Activated T-helper 1 cell treated with anti-CD3 and anti-CD28 coated beads, Interleukin-2, amount 50 U/mL, for 16 hours (primary cell): ENCODE measurements at regions not wholly inside any gene's neighbourhood (a gene's known extent, or its start where the extent isn't known, plus 50 kb on each side); places are given as distances from the start of the nearest gene placed in this dataset.
A peak's percentile ranks its signal among the peaks of the same experiment; 100 is the strongest.

Source experiments
- DNase-seq, 2 donors: peaks; one replicate each; pipeline ENCODE4 v3.0.0-alpha.2; 2020; ENCODE audit warnings: low read depth in 1 of 2, low spot score in 1 of 2

GRCh38 chr2:176592216-176592615, 323.0 kb downstream of the MTX2 start:
- DNase-seq: no peak

- DNase-seq: no peak
These were observed 326.7 kb downstream of the MTX2 start for GRCh38 chr2:176595986-176596385.

DNA sequence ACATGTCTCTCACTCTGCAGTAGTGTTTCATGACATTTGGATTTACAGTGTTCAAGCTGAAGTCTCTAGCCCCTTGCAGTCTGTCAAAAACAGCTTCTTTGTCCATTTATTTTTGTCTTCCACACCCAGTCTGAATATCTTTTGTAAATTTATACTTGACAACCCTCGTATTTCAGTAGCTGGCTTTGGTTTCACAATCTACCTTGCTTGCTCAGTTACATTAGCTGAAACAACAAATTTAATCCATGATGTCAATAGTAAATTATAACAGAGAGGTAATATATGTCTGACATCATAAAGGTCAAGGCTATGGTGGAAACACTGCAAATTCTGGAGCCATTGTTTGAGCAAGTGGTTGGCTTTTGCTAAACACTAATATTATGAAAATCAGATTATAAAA, 328.7 kb downstream of the MTX2 start:
- no peak for DNase-seq

DNA sequence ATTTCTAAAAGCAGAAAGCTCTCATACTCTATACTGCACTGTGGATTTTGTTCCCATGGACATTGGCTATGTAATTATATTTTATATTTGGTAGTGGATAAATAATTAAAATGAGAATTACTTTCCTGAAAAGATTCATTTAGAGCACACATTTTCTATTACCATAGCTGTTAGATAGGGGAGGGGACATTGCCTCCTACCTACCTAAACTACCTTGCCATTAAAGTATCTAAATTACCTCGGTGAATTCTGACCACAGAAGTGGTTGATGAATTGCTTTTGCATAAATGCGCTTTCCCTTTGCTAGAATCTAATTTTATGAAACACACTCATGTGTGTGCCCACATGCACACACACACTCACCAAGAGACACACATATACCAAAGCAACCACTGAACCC, 329.1 kb downstream of the MTX2 start:
- no peak for DNase-seq

- DNase-seq: no peak
These were observed 330.7 kb downstream of the MTX2 start for GRCh38 chr2:176599796-176600485.

DNA sequence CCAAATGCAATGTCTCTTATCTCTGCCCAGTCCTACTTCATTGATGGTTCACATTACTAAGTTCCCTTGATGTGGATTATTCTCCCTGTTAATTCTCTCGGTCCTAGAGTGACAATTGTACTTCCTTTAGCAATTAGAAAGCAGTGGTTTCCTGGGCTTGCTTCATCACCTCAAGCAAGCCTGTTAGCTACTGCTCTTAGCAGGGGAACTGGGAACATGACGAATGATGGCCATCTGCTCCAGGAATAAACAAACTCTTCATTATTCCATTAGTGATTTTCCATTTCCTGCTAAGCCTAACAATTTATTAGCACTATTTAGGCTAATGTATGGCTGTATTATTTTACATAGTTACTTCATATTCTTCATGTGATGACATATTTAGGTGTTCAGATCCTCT, 331.8 kb downstream of the MTX2 start:
- no peak for DNase-seq

- DNase-seq: no peak
These were observed 342.8 kb downstream of the MTX2 start for GRCh38 chr2:176612036-176612435.

- DNase-seq: no peak
These were observed 343.5 kb downstream of the MTX2 start for GRCh38 chr2:176612736-176613135.

- no peak for DNase-seq
These were observed 344.2 kb downstream of the MTX2 start for GRCh38 chr2:176613323-176613987.

DNA sequence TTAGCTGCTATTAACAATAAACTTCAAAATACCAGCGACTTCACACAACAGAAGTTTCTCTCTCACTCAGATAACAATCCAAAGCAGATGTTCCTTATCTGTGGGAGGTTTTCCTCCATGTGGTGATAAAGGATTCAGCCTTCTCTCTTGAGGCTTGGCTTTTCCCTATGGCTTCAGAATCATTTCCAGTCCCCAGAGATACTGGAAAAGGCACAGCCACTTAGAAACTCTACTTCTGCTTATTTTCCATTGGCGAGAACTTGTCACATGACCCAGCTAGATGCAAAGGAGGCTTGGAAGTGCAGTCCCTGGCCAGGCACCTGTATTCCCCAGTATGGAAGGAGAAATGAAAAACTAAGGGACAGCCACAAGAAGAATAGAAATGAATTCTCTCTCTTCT, 344.8 kb downstream of the MTX2 start:
- no peak for DNase-seq

DNA sequence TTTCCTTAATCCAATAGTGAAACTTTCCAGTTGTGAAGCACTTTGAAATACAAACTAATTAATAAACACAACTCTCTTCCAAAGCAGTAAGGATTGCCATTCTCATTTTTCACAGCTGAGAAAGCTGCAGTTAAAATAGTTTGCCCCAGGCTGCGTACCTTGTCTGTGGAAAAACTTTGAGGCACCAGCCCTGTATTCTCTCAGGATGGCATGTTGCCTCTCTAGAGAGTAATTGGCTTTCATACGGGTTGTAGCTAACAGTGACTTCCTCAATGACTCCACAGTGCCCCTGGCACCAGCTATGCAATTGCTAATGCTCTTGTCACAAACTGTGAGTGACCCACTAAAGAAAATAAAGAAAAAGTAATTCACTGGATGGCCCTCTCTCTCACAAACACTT, 345.7 kb downstream of the MTX2 start:
- DNase-seq: no peak

DNA sequence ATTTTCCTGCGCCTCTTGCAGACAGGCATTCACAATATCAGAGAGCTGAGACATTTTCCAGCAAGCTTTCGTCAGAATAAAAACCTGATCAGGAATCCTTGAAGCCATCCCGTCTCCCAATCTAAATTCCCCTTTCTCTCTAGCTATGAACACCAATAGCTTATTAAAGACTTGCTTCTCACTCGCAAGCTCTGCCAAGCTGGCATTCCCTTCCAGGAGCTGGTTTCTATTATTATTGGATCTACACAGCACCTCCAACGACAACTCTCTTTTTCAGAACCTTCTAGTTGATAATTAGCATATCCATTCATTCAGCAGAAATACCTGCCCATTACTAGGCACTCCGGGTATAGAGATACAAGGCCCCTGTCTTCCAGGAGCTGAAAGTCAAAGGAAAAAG, 350.3 kb downstream of the MTX2 start:
- no peak for DNase-seq

DNA sequence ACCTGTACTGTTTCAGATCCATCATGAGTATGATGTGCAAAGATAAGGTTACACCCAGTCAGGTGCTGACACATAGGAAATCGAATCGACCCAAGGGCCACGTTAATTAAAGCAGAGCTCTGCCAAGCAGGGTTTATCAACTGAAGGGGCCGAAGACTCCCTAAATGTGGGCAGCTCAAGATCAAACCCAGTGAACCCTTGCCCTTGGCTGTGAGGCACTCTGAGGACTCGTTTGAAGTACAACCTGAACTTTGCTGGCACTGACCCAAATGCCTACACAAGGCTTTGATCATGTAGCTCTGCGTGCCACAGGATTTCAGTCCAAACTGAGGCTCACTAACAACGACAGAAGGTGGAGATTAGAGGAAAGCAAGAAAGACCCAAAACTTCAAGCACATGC, 352.1 kb downstream of the MTX2 start:
- no peak for DNase-seq

GRCh38 chr2:176622792-176623191, 353.6 kb downstream of the MTX2 start:
- no peak for DNase-seq

DNA sequence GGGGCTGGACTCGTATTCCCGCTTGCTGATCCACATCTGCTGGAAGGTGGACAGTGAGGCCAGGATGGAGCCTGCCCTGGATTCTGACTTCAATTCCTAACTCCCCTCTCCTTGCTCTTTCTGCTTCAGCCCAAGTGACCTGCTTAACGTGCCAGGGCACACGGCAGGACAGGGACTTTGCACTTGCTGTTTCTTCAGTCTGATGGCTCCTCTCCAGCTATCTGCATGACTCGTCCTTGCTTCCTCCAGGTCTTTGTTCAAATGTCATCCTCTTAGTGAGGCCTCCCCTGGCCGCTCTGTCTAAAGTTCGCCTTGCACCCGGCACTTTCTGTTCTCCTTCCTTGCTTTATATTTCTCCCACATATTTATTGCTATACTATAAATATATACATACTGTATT, 357.6 kb downstream of the MTX2 start:
- no peak for DNase-seq

DNA sequence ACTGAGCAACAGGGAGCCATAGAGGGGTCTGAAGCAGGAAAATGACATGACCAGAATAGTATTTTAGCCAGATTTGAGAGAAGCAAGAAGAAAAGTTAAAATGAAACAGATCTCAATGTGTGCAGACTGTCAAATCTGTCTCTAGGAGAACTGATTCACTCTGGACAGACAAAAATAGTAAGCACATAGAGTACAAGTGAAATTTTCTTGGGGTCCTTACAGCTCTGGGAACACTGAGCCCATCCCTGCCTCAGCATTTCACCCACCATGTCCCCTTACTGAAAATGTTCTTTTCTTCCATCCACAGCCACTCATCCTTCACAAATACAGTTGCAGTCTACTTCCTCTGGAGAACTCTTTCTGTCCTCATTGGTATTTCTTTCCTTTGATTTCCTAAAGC, 359.2 kb downstream of the MTX2 start:
- no peak for DNase-seq

DNA sequence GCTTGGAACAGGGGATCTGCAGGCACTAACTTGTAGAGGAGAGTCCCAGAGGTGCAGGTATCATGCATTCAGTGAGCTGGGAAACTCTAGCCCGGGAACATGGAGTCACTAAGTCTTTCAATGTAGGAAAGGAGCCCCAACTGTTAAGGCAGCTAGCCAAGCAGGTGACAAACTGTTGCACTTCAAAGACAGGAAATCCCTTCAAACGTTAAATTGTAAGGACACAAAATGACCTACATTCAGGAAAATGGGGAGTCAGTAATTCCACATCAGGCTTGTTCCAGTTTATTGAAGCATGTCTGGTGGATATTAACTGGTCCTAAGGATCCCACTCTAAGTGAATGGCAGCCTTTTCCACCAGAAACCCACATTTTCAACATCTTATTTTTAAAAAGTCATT, 364.5 kb downstream of the MTX2 start:
- no peak for DNase-seq

DNA sequence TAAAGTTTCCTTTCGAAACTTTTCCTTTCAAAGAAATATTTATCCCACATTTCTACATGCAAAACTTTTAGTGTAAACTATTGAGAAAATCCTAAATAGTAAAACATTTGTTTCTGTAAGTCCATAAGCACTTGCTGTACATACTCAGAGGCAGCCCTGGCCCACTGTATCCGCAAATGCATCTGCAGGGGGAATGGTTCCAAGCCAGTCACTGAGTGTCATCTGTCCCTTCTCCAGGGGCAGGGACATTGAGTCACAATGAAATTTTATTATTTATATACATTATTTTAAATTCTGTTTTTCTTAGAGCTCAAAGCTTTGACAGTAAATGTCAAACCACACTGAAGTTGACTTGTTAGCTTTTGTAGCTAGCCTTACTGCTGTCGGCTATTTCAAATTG, 367.2 kb downstream of the MTX2 start:
- no peak for DNase-seq

DNA sequence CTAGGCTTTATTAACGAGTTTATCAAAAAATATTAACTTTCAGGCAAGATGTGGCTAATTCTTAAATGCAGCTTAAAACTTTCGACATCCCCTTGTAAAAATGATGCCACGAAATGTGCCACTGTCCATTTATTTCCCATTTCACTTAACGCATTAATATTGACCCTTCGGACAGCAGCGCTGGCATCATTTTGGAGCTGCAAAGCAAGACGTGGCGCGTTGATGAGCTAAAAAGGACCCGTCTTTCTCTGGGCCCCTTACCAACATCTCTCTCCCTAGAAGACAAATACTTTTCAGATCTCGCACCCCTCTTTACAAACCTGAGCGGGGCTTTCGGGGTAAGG, 367.9 kb downstream of the MTX2 start:
- DNase-seq: no peak

DNA sequence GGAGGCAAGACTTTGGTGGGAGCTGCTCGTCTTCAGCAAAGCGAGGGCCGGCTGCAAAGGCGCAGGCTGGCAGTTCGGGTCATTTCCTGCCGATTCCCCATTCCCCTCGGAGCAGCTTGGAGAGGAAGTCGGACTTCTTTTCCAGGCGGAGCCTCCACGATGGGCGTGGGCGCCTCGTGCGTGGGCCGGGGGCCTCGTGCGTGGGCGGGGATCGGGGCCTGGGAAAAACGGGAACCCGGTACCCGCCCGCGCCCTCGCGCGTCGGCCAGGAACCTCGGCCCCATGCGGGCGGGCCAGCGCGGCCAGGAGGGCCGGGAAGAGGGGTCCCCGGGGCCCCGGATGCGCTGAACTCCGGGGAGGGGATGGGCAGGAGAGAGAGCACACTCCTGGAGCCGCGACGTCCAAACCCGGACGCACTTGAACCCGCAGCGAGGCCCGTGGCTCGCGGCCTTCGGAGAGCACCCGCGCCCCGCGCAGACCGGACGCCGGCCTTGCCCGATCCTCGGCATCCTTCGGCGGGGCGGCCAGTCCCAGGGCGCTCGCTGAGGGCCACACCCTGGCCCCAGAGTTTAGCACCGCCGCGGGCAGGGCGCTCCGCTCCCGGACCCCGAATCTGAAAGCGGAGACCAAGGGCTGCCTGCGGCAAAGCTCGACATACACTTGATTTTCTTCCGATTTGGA, 368.4 kb downstream of the MTX2 start:
- no peak for DNase-seq

GRCh38 chr2:176638167-176639015, 369.1 kb downstream of the MTX2 start:
- DNase-seq: peak in 1 of 2 donors; percentile 11

DNA sequence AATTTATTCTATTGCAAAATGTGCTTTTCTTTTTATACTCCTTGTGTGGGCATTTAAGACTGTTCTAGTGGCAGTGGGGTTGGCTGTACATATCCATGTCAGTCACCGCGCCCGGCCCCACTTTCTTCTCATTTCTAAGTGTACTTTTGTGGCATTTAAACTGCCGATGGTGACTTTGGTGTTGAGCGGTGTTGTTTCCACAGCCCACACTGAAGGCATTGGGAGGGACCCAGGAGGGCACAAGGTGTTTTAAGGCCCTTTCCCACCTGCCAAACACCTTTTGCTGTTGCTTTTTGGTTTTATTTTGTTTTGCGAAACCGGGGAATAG, 369.7 kb downstream of the MTX2 start:
- DNase-seq: no peak
